Lower lobe of right lung (tissue), 2 donors: ENCODE measurements at regions not wholly inside any gene's neighbourhood (a gene's known extent, or its start where the extent isn't known, plus 50 kb on each side); places are given as distances from the start of the nearest gene placed in this dataset.
"Not testable (repeated sequence)": the region's sequence is repeated elsewhere in the genome, so short reads cannot be mapped to it uniquely, and the experiment has no call there.

ENCODE experiments used
- ATAC-seq, 2 donors: fragments of 200-7000 bp; cut with Tn5 transposase; one replicate each; pipeline ENCODE4 v1.9.1; 2020 to 2022; ENCODE audit warnings: mild to moderate bottlenecking in 2 of 2, moderate library complexity in 2 of 2
- DNase-seq: peaks from one replicate; pipeline ENCODE4 v3.0.0-alpha.2; 2020
- H3K27ac ChIP-seq: fragments of 200-600 bp; one replicate; pipeline ENCODE4 v1.8.0; 2022
- H3K27me3 ChIP-seq: fragments of 200-600 bp; one replicate; pipeline ENCODE4 v1.8.0; 2022; ENCODE audit warnings: low read depth
- H3K36me3 ChIP-seq: fragments of 200-600 bp; one replicate; pipeline ENCODE4 v1.8.0; 2022; ENCODE audit warnings: mild to moderate bottlenecking
- H3K4me1 ChIP-seq: fragments of 200-600 bp; one replicate; pipeline ENCODE4 v1.8.0; 2022
- H3K4me3 ChIP-seq: fragments of 200-600 bp; one replicate; pipeline ENCODE4 v1.8.0; 2022; ENCODE audit warnings: mild to moderate bottlenecking
- H3K9me3 ChIP-seq: fragments of 200-600 bp; one replicate; pipeline ENCODE4 v1.8.0; 2022
- CTCF ChIP-seq: fragments of 200-600 bp; IDR thresholded peaks from one replicate; pipeline ENCODE4 v1.8.0; 2022; ENCODE audit warnings: antibody characterized with exemption, mild to moderate bottlenecking
- intact Hi-C: fragments of 100-400 bp; cut with DNase I; formaldehyde crosslinking; loops from one replicate; pipeline ENCODE4 v1.11.0; 2022
- donor health status: DM: no; HTN: yes; CAD: no; lungs with severe emphysema.

DNA sequence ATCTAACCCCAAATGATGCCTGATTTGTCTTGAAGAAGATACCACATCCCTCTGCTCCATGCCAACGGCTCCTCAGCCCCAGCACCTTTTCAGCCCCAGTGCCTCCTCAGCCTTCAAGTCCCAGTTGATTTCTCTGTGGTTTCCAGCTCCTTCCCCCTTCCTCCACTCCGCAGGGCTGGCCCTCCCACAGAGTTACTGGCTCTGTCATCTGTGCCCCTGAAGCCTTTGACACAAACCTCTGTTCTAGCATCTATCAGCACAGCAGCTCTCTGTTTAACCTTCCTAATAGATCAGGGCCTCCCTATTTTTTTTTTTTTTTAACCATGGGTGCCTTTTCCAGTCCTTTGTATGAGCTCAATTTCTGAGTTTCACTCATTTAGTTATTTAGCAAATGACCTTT lies 201.3 kb upstream of the CXCR4 start:
- H3K36me3 ChIP-seq = no peaks in the 10 kb centered on the region
- ATAC-seq = no peak
- H3K9me3 ChIP-seq = no peaks in the 10 kb centered on the region
- intact Hi-C loops = no loop called here
- no peak for TF ChIP-seq CTCF
- no peaks in the 10 kb centered on the region for H3K27me3 ChIP-seq
- no peak for DNase-seq
- no peak overlapping the region for H3K4me3 ChIP-seq
- H3K27ac ChIP-seq = no peak overlapping the region
- H3K4me1 ChIP-seq = no peaks in the 10 kb centered on the region

GRCh38 chr2:136314240-136314639 lies 196.3 kb upstream of the CXCR4 start:
- no peaks in the 10 kb centered on the region for H3K36me3 ChIP-seq
- H3K27me3 ChIP-seq = no peaks in the 10 kb centered on the region
- H3K4me1 ChIP-seq = no peaks in the 10 kb centered on the region
- no peak for TF ChIP-seq CTCF
- no peak for ATAC-seq
- intact Hi-C loops = no loop called here
- H3K9me3 ChIP-seq = no peaks in the 10 kb centered on the region
- DNase-seq = no peak
- no peak overlapping the region for H3K4me3 ChIP-seq
- no peak overlapping the region for H3K27ac ChIP-seq

DNA sequence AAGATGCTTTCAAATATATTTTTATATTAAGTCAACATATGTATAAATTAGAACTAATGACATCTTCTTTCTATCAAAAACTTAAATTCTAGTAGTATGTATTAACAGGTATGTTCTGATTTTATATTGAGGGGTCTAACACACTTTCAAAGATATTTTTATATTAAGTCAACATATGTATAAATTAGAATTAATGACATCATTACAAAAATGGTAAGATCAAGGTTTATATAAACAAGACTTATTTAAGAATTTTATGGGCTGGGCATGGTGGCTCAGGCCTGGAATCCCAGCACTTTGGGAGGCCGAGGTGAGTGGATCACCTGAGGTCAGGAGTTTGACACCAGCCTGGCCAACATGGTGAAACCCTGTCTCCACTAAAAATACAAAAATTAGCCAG lies 194.6 kb upstream of the CXCR4 start:
- DNase-seq, H3K4me1 ChIP-seq, H3K27me3 ChIP-seq, ATAC-seq, H3K27ac ChIP-seq, intact Hi-C loops, H3K36me3 ChIP-seq, H3K4me3 ChIP-seq, H3K9me3 ChIP-seq: not testable (repeated sequence)

- no peak for DNase-seq
- TF ChIP-seq CTCF = no peak
- no peaks in the 10 kb centered on the region for H3K36me3 ChIP-seq
- no peaks in the 10 kb centered on the region for H3K9me3 ChIP-seq
- H3K4me3 ChIP-seq = no peak overlapping the region
- H3K27ac ChIP-seq = no peak overlapping the region
- no peaks in the 10 kb centered on the region for H3K27me3 ChIP-seq
- H3K4me1 ChIP-seq = no peaks in the 10 kb centered on the region
- intact Hi-C loops = no loop called here
- no peak for ATAC-seq
Measured at GRCh38 chr2:136310797-136311603, 193.1 kb upstream of the CXCR4 start.

- Histone ChIP-seq H3K4me3 (no peak overlapping the region), H3K36me3 (no peaks in the 10 kb centered on the region), H3K27me3 (no peaks in the 10 kb centered on the region), H3K9me3 (no peaks in the 10 kb centered on the region), H3K27ac (no peak overlapping the region), H3K4me1 (no peaks in the 10 kb centered on the region)
- intact Hi-C loops = no loop called here
- ATAC-seq = no peak
- no peak for DNase-seq
- no peak for TF ChIP-seq CTCF
Measured at GRCh38 chr2:136310005-136310495, 192.1 kb upstream of the CXCR4 start.

DNA sequence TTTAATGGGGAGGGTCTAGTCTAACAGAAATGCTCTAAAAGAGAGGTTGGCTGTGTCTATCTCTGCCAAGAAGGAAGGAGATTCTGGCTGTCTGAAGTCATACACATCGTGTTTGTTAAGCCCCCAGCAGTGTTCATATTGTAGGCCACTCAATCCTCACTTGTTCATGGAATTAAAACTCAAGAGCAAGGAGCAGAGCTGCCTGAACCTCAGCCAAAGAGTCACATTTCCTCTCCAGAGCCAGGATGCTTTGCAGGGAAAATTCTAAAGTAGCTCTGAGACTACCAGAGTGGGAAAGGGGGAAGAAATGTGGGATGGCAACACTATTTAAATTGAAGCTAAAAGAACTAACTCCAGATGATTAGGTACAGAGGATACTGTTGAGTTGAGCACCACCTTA lies 190.7 kb upstream of the CXCR4 start:
- no peaks in the 10 kb centered on the region for H3K27me3 ChIP-seq
- no peak for DNase-seq
- intact Hi-C loops = no loop called here
- TF ChIP-seq CTCF = no peak
- no peak for ATAC-seq
- H3K4me1 ChIP-seq = no peaks in the 10 kb centered on the region
- no peak overlapping the region for H3K27ac ChIP-seq
- H3K4me3 ChIP-seq = no peak overlapping the region
- no peaks in the 10 kb centered on the region for H3K9me3 ChIP-seq
- no peaks in the 10 kb centered on the region for H3K36me3 ChIP-seq
